GM18870 (cell line): ENCODE measurements at regions not wholly inside any gene's neighbourhood (a gene's known extent, or its start where the extent isn't known, plus 50 kb on each side); places are given as distances from the start of the nearest gene placed in this dataset.
"Not testable (repeated sequence)": the region's sequence is repeated elsewhere in the genome, so short reads cannot be mapped to it uniquely, and the experiment has no call there.

Source experiments
- ATAC-seq: cut with Tn5 transposase; IDR thresholded peaks from one replicate; pipeline ENCODE4 v1.9.1; 2021; ENCODE audit warnings: moderate library complexity; ENCODE audit not compliant: unreplicated experiment

DNA sequence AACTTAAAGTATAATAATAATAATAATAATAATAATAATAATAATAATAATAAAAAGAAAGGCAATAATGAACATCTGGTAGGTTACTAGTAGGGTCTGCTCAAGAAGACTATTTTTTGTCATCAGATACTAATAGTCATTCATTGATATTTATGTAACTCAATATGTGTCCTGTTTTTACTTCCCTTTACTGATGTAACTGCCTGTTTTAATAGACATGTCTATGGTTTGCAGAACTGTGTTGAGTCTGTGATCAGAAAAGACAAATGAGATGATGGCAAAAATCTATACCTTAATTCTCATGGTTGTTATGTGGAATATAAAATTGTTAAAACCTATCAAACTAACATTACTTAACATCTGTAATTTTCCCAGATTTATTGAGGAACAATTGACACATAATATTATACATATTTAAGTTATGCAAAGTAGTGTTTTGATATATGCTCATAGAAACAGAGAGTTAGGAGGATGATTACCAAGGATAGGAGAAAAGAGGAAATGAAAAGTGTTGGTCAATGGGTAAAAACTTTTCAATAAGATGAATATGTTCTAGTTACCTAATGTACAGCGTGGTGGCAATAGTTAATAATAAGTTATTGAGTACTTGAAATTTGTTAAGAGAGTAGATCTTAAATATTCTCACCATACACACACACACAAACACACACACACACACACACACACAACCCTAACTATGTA, 699.4 kb downstream of the ZPLD1 start:
- peak; percentile 96 for ATAC-seq

DNA sequence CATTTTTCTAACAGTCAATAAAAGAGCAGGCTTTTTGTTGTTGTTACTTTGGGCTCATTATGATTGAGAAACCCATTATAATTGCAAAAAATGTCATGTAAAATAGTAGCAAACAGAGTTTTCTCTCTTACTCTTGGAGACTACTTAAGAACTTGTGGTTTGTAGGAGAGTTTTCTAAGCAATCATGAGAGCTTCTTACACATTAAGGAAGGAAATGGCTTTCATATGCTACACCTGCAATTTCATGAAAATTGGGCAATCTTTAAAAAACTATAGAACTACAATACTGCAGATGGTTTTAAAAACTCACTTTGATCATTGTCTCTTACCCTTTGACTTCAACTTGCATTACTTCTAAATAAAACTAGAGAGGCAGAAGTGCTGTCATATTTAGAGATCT, 701.8 kb downstream of the ZPLD1 start:
- no peak for ATAC-seq

- ATAC-seq, result no peak
Observed at GRCh38 chr3:103137830-103138229, 703.0 kb downstream of the ZPLD1 start.

- ATAC-seq, result no peak
Observed at GRCh38 chr3:103158183-103158582, 723.4 kb downstream of the ZPLD1 start.

- no peak for ATAC-seq
Observed at GRCh38 chr3:103166890-103167289, 732.1 kb downstream of the ZPLD1 start.

- peak; percentile 42 for ATAC-seq
Observed at GRCh38 chr3:103167850-103168249, 733.0 kb downstream of the ZPLD1 start.

GRCh38 chr3:103169289-103169688, 734.5 kb downstream of the ZPLD1 start:
- ATAC-seq, result no peak

GRCh38 chr3:103170651-103171050, 735.8 kb downstream of the ZPLD1 start:
- ATAC-seq, result peak; percentile 59

- ATAC-seq, result no peak
Observed at GRCh38 chr3:103173940-103174339, 739.1 kb downstream of the ZPLD1 start.

- no peak for ATAC-seq
Observed at GRCh38 chr3:103181160-103181559, 746.3 kb downstream of the ZPLD1 start.

DNA sequence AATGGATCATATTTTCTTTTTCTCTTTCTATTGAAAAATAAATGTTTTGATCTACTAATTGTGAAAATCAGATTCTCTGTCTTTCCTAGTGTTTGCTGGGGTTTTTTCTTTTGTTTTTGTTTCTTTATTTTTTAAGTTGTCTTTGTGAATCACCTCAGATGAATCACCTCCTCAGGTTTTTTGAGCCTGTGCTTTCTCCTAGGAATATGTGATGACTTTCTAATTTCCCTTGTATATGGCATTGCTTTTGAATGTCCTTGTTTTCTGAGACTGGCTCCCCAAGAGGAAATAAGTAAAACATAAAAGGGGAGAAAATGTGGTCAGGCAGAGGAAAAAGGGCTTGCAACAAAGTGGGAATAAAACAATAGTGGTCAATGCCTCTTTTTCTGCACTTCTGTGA, 750.0 kb downstream of the ZPLD1 start:
- no peak for ATAC-seq

GRCh38 chr3:103189941-103190340, 755.1 kb downstream of the ZPLD1 start:
- no peak for ATAC-seq

- ATAC-seq, result no peak
Observed at GRCh38 chr3:103195216-103195615, 760.4 kb downstream of the ZPLD1 start.

DNA sequence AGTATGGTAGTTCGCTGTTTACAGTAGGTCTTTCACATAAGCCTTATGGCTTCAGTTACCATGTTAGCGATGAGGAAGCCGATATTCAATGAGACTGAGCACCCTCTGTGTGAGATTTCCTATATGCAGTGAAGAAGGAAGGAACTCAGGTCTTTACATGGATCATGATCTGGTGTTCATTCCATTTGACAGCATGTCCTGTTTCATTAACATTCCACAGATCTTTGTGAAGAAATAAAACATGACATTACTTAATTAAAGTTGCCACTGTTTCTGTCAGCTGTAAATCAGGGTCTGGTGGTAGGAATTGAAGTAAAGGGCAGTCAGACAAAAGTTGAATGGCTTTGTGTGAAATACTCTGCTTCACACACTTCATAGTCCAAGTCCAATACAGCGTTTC, 768.6 kb downstream of the ZPLD1 start:
- ATAC-seq, result no peak

DNA sequence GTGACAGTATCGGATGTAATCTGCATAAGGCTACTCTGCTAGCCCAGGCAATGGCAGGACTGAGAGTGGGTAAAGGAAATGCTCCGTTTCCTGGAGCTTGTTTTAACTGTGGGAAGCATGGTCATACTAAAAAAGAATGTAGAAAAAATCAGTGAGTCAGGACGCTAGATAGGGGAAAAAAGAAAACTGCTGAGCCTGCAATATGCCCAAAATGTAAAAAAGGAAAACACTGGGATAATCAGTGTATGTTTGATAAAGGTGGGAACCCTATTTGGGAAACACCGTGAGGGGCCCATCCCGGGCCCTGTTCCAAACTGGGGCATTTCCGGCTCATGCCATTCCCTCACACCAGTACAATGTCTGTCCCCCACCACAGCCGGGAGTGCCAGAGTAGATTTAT, 775.8 kb downstream of the ZPLD1 start:
- no peak for ATAC-seq

DNA sequence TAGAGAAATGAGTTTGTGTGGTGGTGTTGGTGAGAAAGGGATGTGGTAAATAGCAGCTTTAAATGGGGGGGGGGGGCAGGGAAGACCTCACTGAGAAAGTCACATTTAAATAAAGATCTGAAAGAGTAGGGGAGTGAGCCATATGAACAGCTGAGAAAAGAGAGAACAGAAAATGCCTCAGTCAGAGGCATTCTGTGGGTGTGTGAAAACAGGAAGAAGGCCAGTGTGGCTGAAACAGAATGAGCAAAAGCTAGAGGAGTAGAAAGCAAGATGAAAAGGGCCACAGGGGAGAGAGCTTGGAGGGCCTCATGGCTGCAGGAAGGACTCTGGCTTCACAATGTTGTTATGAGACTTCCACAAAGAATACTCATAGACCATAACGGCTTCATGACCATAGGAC, 783.3 kb downstream of the ZPLD1 start:
- ATAC-seq, result peak; percentile 100

DNA sequence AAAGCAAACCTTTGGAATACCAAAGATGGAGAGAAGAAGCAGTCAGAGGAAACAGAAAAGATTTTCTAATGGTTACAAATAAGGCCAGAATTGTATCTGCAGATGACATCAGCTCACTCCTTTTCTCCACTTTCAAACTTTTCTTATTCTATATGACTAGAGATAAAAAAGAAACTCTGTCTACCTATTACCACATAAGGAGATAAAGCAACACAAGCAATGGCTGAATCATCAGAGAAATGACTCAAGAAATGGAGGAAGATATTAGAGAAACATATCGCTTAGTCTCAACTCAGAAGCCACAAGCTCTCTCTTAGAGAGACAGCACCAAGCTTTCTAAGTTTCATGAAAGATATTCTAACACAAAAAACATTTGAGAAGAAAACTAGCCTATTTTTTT, 784.0 kb downstream of the ZPLD1 start:
- peak; percentile 22 for ATAC-seq

DNA sequence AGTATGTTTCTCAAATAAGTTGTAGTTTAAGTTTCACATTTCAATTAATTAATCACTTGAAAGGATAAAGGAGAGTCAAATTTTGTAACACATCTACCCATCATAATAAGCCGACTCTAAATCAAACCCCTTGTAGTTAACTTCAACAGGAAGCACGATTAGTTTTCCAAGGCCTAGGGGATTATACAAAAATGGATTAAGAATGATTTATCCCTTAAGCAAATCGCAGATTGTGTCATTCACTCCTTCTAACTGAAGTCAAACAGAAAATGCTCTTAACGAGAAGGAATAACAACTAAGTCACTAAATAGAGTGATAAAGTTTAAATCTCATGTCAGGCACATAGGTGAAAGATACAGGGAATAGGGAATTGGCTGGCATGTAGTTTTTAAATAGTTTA, 792.8 kb downstream of the ZPLD1 start:
- no peak for ATAC-seq

DNA sequence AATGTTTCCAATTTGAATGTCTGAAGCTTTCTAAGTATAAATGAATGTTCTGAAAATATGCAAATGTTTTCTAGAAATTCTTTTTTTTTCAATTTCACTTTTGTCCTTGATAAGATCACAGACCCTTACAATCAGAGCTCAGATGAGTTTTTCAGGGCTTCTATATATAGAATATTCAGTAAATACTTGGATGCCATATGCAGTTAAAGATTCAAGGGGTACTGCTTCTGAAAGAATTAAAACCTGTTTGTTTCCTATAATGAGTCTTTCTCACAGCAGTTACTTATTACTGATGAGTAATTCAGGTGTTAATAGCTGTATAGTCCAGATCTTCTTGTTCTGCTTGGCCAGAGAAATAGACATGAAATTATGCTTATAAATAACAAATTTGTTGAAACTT, 812.6 kb downstream of the ZPLD1 start:
- no peak for ATAC-seq

- not testable (repeated sequence) for ATAC-seq
Observed at GRCh38 chr3:103254827-103255226, 820.0 kb downstream of the ZPLD1 start.

DNA sequence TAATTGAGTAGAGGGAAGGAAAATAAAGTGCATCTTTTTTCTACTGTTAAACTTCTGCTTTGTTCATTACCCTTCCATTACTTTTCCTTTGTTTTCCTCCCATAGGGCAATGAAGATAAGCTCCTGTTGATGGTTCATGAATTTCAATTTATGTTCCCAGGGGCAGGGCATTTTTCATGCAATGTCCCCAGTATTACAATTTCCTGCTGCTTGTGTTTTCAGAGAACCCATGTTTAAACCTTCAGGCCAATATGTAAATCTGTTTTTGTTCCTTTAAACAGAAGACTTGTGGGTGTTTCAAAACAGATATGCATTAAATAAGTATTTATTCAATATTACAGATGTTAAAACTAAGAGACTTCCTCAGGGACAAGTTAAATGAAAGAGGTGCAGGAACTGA, 834.5 kb downstream of the ZPLD1 start:
- no peak for ATAC-seq

- no peak for ATAC-seq
Observed at GRCh38 chr3:103271575-103271974, 836.8 kb downstream of the ZPLD1 start.

DNA sequence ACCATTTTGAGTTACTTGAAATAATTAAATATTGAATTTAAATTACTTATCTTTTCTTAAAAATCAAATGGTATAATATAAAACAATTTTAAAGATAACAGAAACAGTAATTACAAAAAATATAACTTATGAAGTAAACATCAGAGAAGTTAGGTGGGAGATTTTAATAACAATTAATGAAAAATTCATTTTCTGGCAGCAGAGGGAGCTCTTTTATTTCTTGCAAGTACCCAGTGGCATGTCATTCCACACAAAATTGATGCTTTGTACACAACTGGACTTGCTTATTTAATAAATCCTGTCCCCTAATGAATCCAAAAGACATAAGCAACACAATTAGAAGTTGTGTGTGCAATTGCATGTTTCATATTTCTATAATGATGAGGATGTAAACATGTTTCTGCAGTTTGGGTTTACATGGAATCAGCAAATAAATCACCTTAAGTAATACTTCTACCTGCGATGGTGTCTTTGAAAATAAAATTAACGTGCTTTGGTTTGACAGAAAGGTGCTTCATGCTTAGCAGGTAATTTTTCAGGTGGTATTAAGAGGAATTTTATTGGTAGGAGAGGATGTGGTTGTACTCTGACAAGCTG, 861.3 kb downstream of the ZPLD1 start:
- ATAC-seq, result no peak
